Kidney capillary endothelial cell (primary cell): ENCODE measurements at regions not wholly inside any gene's neighbourhood (a gene's known extent, or its start where the extent isn't known, plus 50 kb on each side); places are given as distances from the start of the nearest gene placed in this dataset.
"Not testable (repeated sequence)": the region's sequence is repeated elsewhere in the genome, so short reads cannot be mapped to it uniquely, and the experiment has no call there.

Experiments used
- DNase-seq: peaks from one replicate; pipeline ENCODE4 v3.0.0-alpha.2; 2018; ENCODE audit warnings: low spot score

DNA sequence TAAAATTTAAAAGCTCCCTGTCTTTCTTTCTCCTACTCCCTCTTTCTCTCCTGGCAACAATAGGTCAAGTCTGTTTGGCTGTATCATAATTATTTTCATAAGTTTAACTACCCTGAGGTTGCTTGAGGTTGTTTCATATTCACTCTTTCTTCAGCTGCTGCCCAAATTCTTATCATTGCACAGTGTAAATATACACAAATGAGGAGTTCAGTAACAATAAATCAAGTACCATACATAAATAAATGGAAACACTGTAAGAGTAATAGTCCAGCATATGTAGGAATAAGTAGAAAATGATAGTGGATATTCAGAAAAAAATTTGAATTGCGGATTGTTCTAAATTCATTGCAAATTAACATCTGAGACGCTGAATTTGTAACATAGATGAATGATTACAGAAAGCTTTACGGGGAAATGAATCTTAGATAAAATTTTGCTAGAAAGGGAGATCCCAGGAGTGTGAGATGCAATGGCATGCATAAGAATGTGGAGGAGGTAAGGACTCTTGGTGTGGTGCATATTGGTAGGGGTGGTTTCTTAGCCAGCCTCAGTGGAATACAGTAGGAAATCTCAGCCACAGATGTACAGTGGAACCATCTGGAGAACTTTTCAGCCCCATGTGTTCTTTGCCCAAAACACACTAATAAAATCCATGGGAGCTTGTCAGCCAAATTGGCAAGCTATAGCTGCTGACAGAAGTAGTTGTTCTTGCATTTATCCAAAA lies 480.7 kb downstream of the HTR1B start:
- DNase-seq = no peak

DNA sequence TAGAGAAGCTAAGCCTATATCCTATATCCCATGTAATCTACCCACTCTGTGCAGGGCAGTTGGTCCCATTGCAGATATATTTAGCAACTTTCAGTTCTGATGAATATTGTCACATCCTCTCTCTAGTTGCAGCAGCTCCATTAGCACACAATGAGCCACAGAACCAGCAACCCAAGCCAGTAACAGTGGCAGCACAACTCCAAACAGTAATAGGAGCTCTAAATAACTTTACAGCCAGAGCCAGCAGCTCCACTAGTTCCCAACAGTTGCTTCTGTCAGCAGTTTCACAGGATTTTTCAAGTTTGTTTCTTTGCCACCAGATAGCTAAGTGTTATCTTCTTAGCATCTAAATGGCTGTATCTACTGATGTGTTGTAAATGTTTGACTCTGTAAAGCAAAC lies 490.8 kb downstream of the HTR1B start:
- no peak for DNase-seq

DNA sequence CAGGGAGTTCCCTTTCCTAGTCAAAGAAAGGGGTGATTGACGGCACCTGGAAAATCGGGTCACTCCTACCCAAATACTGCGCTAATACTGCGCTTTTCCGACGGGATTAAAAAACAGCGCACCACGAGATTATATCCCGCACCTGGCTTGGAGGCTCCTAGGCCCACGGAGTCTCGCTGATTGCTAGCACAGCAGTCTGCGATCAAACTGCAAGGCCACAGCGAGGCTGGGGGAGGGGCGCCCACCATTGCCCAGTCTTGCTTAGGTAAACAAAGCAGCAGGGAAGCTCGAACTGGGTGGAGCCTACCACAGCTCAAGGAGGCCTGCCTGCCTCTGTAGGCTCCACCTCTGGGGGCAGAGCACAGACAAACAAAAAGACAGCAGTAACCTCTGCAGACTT lies 504.1 kb downstream of the HTR1B start:
- DNase-seq = not testable (repeated sequence)

DNA sequence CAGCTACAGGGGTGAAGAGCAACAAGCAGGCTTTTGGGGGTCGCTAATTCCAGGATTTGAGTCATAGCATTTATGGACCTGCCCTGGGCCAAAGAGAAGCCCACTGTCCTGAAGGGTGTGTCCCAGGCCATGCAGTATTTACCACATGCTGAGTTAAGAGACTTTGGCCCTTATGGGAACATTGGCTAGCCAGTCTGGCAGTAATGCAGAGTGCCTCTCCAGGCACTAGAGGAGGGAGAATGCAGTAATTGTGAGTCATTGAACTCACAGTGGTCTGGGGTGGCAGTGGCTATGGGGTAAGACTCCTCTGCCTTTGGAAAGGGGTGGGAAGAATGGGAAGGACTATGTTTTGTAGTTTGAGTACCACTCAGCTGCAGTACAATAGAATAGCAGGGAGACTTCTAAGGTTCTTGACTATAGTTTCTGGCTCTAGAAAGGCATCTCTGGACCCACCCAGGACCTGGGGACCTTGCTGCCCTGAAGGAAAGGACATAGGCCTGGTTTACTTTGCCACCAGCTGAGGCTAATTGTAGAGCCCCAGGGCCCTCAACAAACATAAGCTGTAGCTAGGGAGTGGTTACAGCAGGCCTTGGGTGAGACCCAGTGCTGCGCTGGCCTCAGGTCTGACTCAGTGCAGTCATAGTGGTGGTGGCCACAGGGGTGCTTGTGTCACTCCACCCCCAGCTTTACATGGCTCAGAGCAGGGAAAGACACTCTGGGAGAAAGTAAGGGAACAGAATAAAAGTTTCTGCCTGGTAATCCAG lies 520.9 kb downstream of the HTR1B start:
- DNase-seq = no peak

DNA sequence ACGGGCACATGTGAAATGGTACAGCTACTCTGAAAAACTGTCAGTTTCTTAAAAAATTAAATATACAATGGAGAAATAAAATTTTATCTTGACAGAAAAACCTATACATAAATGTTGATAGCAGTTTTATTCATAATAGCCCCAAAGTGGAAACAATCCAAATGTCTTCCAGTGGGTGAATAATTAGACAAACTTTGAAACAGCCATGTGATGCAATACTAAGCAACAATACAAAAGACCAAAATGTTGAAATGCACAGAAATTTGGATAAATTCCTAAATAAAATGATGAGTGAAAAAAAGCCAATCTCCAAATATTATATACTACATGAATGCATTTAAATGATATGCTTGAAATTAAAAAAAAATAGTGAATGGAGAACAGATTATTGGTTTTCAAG lies 523.1 kb downstream of the HTR1B start:
- DNase-seq = no peak

DNA sequence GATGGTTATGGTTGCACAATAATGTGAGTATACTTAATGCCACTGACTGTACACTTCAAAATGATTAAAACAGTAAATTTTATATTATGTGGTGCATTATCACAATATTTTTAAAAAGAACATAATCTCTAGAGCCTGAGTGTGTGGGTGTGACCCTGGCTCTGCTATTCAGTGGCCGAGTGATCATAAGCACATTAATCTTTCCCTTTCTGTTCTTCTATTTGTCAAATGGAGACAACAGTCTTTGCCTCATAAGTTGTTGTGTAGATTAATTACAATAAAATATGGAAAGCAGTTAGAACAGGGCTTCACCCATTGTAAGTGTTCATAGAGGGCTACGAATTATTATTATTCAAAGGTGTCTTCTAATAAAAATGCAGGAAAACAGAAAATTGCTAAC lies 548.6 kb downstream of the HTR1B start:
- no peak for DNase-seq

DNA sequence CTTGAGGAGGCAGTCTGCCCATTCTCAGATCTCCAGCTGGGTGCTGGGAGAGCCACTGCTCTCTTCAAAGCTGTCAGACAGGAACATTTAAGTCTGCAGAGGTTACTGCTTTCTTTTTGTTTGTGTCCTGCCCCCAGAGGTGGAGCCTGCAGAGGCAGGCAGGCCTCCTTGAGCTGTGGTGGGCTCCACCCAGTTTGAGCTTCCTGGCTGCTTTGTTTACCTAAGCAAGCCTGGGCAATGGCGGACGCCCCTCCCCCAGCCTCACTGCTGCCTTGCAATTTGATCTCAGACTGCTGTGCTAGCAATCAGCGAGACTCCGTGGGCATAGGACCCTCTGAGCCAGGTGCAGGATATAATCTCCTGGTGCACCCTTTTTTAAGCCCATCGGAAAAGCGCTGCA lies 557.8 kb downstream of the HTR1B start:
- DNase-seq = not testable (repeated sequence)

DNA sequence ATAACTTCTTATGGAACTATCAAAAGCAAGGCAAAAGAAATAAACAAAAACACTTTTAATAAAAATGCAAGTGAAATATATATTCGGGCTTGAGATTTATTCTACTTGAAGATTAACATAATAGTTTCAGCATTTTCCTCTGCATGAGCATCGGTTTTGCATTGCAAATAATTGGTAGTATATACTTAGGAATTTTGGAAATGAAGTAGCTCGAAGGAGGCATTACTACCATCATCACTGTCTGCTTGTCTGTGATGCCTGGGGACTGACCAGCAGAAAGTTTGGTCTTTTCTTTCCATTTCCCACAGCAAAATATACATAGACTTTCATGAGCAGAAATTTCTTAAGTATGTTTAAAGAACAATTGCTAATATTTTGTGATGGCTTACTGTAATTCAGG lies 570.7 kb downstream of the HTR1B start:
- no peak for DNase-seq

DNA sequence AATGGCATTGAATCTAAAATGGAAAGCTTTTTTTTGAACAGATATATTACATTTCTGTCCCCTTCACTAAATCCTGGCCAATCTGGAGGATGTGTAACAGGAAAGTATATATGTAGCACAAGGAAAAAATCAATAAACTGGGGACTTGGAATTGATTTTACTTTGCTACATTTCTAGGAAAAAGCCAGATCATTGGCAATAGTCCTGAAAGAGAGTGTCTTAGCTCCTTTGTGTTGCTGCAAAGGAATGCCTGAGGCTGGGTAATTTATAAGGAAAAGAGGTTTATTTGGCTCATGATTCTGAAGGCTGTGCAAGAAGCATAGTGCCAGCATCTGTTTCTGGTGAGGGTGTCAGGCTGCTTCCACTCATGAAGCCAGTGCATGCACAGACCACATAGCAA lies 574.9 kb downstream of the HTR1B start:
- DNase-seq = no peak

DNA sequence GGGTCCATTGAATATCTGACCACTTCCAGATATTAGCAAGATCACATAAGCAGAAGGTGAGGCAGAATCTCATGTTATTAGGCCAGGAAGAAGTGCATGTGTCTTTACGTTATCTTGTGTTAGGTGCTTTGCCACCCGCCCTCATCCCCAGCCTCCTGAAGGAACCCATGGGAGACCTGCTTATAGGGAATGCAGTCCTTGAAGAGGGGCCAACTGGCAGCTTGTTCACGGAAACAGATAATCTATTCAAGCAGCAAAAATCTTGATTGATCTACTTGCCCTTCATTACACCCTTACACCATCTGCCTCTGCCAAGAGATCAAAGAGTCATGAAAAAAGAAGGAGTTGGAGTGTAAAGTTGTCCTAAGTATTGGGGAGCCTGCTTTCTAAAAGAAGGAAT lies 576.4 kb downstream of the HTR1B start:
- DNase-seq = no peak

DNA sequence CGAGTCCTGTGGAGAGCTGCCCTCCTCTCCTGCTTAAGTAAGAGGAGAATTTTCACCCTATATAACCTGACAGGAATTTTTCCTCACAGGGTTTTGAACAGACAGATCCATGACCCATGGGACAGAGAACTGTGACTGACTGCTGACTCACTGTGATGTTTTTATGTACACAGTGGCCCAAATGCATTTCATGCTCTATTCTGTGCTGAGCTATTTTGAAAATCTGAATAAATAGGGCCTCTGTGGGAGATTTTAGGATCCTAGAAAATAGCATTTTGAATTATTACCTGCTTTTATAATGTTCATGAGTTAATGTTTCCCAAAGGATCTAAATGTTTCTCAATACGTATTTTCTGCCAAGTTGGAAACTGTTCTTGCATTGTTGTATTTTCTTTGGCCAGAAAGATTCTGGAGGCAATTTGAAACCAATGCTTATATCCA lies 577.4 kb downstream of the HTR1B start:
- no peak for DNase-seq

DNA sequence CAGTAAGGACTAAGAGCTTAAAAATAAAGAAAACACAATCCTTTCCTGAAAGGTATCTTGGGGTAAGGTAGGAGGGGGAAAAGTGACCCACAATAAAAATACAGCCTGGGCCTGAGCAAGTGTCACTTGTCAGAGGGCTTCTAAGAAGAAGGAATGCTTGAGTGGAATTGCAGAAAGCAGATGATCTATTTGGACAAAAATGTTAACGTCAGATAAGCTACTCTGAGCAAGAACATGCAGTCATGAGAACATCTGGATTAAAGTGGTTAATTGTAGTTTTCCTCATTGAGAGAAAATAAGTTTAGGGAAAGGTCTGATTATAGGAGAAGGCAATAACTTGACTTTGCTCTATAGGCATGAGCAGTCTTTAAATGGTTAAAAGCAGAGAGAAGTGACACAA lies 581.9 kb downstream of the HTR1B start:
- DNase-seq = no peak

DNA sequence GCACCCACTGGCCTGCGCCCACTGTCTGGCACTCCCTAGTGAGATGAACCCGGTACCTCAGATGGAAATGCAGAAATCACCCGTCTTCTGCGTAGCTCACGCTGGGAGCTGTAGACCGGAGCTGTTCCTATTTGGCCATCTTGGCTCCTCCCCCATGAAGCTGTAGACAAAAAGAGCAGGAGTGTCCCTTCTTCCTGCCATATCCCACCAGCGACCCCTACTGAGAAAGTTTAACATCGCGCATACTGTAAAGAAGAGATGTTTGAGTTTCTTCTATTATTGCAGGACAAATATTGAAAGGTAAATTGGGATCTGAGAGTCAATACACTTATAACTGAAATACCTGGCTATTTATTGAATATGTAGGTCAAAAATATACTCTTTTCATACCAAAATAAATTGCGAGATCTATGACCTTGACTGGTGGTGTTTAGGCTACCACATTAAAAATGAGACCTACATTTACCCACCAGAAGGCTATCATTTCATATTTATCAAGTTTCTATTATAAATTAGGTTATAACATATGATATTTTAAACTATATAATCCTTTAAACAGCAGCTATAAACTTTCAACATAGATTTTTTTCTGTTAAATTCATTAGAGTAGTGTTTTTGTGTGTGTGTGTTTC lies 586.3 kb downstream of the HTR1B start:
- DNase-seq = no peak

DNA sequence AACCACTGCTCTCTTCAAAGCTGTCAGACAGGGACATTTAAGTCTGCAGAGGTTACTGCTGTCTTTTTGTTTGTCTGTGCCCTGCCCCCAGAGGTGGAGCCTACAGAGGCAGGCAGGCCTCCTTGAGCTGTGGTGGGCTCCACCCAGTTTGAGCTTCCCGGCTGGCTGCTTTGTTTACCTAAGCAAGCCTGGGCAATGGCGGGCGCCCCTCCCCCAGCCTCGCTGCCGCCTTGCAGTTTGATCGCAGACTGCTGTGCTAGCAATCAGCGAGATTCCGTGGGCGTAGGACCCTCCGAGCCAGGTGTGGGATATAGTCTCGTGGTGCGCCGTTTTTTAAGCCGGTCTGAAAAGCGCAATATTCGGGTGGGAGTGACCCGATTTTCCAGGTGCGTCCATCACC lies 586.9 kb downstream of the HTR1B start:
- DNase-seq = not testable (repeated sequence)

DNA sequence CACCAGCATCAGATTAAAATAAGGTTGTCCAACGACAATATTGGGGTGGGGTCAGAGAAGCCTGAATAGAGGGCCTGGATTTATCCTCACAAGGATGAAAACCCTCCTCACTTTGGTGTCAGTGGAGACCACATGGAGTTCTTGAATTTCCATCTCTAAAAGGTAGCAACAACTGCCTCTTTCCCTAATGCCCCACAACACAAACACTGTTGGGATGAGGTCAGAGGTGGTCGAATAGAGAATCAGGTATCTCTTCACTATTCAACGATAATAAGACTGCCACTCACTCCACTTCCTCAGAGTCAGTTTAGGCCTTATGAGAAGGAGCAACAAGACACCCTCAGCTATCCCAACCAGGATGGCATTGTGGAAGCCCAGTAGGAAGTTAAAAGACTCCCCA lies 596.1 kb downstream of the HTR1B start:
- no peak for DNase-seq

DNA sequence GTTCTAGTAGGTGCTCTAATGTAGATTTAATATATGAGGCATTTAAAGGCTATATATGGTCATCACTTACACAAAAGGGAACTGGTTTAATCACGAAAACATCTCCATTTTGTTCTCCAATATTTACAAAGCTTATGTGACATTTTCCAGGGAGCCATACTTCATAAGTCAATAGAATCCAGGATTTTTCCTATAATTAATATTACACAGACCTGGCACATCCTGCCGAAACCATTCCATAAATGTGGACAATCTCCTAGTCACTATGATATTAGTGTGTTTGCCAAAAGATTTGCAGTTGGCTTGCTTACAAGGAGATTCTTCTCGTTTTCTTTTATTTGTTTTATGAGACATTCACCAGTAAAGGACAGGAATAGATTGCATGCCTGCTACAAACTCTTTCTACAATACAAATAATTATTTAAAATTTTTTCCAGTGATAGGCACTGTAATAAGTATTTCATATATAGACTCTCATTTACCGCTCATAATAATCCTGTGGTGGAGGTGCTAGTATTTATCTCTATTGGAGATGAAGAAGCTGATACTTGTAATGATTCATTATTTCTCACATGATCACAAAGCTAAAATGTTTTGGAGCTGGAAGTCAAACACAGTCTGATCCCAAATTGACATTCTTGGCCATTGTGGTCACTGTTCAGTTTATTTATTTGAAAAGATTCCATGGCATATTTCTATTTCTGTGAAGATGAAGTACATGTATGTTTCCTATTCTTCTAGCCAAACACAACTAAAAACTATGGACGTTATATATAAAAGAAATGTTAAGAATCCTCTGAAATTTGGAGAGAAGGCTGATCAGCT lies 597.0 kb downstream of the HTR1B start:
- DNase-seq = no peak

DNA sequence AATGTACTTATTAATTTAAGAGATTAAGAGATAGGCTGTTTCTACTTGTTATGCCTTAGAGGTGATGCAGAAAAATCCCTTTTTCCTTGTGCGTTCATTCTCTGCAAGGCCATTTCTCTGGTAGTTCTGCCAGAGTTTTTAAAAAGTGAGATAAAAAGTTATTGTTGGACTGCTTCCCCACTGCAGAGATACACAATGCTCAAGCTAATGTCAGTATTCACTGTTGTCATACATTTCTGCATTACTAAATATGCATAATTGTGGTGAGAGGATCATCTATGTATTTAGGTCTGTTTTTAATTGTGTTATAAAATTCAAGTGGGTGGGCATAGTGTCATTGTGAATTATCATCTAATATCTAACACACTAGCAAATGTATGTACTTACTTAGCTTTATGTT lies 600.4 kb downstream of the HTR1B start:
- DNase-seq = no peak

DNA sequence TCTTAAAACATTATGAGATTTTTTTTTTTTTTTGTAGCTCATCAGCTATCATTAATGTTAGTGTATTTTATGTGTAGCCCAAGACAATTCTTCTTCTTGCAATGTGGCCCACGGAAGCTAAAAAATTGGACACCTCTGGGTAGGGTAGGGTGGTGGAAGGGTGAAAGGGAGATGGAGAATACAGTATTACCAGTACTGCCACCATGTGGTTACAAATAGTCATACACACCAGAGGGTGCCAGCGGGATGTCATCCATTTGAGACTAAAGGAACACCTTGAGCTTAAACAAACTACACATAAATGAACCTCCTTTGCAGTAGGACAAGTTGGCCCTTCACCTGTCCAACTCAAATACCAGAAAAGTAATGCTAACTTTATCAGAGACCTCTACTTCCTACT lies 601.9 kb downstream of the HTR1B start:
- peak; percentile 8 for DNase-seq

DNA sequence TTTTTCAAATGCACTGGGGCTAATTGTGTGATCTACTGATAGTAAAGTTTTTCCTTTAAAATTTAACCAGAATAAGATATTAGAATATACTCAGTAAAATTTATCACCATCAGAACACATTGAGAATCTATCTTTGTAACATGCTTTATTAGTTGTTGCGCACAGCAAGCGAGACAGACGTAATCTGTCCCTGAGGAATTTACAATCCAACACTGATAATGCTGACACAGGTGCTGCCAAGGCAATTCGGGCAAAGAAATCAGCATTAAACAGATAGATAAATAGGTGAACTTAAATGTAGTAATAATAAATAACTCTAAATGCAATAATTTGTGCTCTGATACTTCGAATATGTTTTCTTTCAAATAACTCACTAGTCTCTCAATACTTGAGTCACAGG lies 607.2 kb downstream of the HTR1B start:
- no peak for DNase-seq

DNA sequence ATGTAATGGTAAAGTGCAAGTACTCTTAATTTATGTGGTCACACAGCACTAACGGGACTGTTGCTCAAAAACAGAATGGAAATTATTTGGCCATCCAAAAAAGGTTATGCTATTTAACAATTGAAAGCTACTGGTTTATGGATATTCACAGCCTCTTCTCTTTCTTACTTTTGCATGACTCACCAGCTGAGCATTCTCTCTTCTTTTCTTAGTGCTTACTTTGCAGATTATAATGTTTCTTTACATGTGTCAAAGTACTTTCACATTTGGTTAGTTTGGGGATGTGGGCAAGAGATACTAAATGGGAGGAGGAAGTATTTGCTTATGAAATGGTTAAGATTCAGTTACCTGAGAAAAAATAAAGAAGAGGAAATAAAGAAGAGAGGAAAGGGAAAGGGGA lies 610.5 kb downstream of the HTR1B start:
- DNase-seq = no peak

DNA sequence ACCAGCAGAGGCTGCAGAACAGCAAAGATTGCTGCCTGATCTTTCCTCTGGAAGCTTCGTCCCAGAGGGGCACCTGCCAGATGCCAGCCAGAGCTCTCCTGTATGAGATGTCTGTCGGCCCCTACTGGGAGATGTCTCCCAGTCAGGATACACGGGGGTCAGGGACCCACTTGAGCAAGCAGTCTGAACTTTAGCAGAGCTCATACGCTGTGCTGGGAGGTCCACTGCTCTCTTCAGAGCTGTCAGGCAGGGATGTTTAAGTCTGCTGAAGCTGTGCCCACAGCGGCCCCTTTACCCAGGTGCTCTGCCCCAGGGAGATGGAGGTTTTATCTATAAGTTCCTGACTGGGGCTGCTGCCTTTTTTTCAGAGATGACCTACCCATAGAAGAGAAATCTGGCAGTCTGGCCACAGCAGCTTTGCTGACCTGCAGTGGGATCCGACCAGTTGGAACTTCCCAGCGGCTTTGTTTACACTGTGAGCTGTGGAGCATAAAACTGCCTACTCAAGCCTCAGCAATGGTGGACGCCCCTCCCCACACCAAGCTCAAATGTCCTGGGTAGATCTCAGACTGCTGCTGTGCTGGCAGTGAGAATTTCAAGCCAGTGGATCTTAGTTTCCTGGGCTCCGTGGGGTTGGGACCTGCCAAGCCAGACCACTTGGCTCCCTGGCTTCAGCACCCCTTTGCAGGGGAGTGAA lies 613.9 kb downstream of the HTR1B start:
- not testable (repeated sequence) for DNase-seq
